ENCODE measurements at regions not wholly inside any gene's neighbourhood (a gene's known extent, or its start where the extent isn't known, plus 50 kb on each side); places are given as distances from the start of the nearest gene placed in this dataset.

GRCh38 chr9:728535-728934 is 113.0 kb upstream of the DMRT1 start:
- no peak for TF ChIP-seq CTCF (IDR thresholded peaks at IDR 0.05; ENCODE audit: low read depth, low read length)
- TF ChIP-seq EZH2phosphoT487 (IDR thresholded peaks at IDR 0.05; ENCODE audit: low read depth), result no peak

Data from OCI-LY3 (cell line).